Adrenal gland (tissue), 5 donors: ENCODE measurements at regions not wholly inside any gene's neighbourhood (a gene's known extent, or its start where the extent isn't known, plus 50 kb on each side); places are given as distances from the start of the nearest gene placed in this dataset.

Experiments used
- POLR2A ChIP-seq, 2 donors: fragments of 450-650 bp; IDR thresholded peaks; one replicate each; pipeline ENCODE4 v1.6.1; 2017; ENCODE audit warnings: antibody characterized with exemption in 2 of 2, mild to moderate bottlenecking in 2 of 2, moderate library complexity in 1 of 2
- TF ChIP-seq, protein P1 (sequence below), 6 experiments: fragments of 450-650 bp in 4 of 6; fragments of 200-600 bp in 2 of 6; sonication (generic) in 1 of 6; IDR thresholded peaks; 1 replicate in 5 of 6; 2 replicates in 1 of 6; pipeline versions ENCODE4 v1.5.1 to v1.8.0; 2016 to 2021; ENCODE audit warnings: antibody characterized with exemption in 6 of 6, mild to moderate bottlenecking in 2 of 6, moderate library complexity in 1 of 6
- donor health status: DM: no; HTN: no; CAD: no.

DNA sequence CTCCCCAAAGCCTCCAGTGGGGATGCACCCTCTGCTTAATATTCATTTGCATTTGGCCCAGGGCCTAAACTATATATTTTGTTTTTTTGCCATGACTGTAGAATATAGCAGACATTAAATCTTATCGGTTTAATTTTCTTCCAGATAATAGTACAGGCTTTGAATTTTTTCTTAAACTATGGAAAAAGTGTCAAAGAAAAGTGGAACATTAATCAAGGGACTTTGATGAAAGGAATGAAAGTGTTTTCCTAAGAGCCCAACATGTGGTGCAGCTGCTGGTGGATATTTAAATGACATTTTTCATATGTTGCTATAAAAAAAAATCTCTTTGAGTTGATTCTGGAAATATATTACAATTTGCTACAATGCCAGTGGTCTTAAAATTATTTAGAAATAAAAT is 346.8 kb downstream of the CYP26B1 start:
- TF ChIP-seq, protein P1, sequence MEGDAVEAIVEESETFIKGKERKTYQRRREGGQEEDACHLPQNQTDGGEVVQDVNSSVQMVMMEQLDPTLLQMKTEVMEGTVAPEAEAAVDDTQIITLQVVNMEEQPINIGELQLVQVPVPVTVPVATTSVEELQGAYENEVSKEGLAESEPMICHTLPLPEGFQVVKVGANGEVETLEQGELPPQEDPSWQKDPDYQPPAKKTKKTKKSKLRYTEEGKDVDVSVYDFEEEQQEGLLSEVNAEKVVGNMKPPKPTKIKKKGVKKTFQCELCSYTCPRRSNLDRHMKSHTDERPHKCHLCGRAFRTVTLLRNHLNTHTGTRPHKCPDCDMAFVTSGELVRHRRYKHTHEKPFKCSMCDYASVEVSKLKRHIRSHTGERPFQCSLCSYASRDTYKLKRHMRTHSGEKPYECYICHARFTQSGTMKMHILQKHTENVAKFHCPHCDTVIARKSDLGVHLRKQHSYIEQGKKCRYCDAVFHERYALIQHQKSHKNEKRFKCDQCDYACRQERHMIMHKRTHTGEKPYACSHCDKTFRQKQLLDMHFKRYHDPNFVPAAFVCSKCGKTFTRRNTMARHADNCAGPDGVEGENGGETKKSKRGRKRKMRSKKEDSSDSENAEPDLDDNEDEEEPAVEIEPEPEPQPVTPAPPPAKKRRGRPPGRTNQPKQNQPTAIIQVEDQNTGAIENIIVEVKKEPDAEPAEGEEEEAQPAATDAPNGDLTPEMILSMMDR (IDR thresholded peaks at IDR 0.05): no peak
- TF ChIP-seq POLR2A (IDR thresholded peaks at IDR 0.05): no peak
